T-helper 1 cell treated with Interleukin-12 subunit alpha and Interleukin-12 subunit beta and Interleukin-4 antibody, amounts not matched to agents 30 ng/mL and 1 ng/mL, for 36 hours (primary cell): ENCODE measurements at regions not wholly inside any gene's neighbourhood (a gene's known extent, or its start where the extent isn't known, plus 50 kb on each side); places are given as distances from the start of the nearest gene placed in this dataset.

ENCODE experiments used
- intact Hi-C: fragments of 100-400 bp; cut with micrococcal nuclease; formaldehyde crosslinking; loops from one replicate; pipeline ENCODE4 v1.15.1; 2024

DNA sequence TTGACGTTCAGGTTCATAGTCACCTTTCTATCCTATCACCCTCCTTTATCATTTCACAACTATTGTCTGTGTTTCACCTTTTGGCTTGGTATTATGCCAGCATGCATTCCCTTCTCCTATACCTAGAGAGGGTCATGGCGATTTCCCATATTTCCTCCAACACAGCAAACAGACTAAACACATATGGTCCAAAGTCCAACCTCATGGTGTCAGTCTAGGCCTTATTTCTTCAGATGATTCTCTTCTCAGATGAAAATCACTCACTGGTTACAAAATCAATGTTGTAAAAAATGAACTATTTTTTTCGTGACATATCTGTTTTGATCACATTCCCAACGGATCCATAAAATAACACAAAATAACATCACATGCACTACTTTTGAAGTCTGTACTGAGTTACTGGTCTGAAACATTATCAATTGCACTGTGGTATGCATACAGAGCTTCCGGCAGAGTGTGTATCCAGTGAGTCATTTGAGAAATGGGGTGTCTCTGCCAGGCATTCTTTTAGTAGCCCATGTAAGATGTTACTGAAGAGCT lies 204.8 kb upstream of the GALNT5 start:
- intact Hi-C loops: no loop called here

GRCh38 chr2:157053876-157054275 lies 203.6 kb upstream of the GALNT5 start:
- intact Hi-C loops: no loop called here

DNA sequence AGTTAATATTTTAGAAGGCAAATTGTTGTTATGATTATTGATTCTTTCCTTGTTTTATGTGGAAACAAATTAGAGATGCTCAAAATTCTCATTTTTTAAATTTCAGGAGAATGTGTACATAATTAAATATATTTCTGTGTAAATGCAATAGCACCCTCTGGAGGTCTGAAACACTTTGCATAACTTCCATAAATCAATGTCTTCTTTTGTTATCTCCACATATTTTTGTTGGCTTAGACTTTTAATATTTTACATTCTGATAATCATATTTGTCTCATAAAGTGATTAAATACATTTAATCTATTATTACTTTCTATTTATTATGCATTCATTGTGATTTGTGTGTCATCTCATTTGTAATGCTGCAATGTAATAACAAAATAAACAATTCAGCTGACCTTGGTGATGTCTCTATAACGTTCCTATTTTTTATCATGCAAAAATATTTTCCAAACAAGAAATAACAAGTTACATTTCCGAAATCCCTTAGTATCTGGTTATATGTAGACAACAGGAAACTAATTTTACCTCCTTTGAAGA lies 201.8 kb upstream of the GALNT5 start:
- intact Hi-C loops: loop anchor here (5.0 kb wide), 1 partner anchor 1678 kb away; no protein-coding TSS in a partner anchor

- intact Hi-C loops: loop anchor here (5.0 kb wide), 1 partner anchor 1679 kb away; no protein-coding TSS in a partner anchor
These were observed 201.3 kb upstream of the GALNT5 start for GRCh38 chr2:157056200-157056676.

GRCh38 chr2:157058161-157058560 lies 199.3 kb upstream of the GALNT5 start:
- intact Hi-C loops: loop anchor here (5.0 kb wide), 1 partner anchor 1681 kb away; no protein-coding TSS in a partner anchor

- intact Hi-C loops: loop anchor here (5.0 kb wide), 1 partner anchor 1682 kb away; no protein-coding TSS in a partner anchor
These were observed 198.5 kb upstream of the GALNT5 start for GRCh38 chr2:157059036-157059435.

- intact Hi-C loops: no loop called here
These were observed 195.7 kb upstream of the GALNT5 start for GRCh38 chr2:157061799-157062198.

GRCh38 chr2:157067562-157067961 lies 189.9 kb upstream of the GALNT5 start:
- intact Hi-C loops: no loop called here

DNA sequence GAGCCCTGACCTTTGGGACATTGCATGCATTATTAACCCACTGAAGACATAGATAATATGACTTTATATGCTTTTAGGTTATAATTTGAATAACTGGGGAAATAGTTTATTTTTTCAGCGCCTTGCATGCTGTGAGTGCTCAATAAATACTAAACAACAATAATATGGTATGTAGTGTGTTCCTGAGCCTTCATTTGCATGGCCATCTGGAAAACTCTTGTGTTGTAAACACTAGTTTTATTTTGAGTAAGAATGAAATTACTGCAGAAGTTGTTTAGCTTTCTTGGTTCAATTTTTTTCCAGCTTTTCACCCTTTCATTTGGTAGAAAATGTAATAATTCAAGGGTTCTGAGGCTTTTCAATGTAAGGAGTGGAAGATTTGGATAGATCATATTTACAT lies 189.3 kb upstream of the GALNT5 start:
- intact Hi-C loops: no loop called here

DNA sequence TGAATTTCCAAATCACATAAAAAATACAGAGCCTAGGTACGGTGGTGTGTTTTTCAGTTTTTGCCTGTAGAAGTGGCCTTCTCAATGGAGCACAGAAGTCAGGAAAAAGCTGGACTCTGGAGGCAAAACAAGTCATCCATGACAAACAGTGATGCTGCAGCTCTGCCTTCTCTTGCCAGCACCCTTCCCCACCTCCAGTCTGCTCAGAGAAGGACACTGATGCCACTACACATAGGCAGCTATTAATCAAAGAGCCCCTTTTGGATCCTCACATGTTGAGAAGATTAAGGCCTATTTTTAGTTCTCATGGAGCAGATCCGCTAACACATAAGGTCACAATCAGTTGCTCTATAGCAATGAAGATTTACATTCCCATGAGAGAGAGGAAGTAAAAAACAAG lies 181.6 kb upstream of the GALNT5 start:
- intact Hi-C loops: no loop called here

DNA sequence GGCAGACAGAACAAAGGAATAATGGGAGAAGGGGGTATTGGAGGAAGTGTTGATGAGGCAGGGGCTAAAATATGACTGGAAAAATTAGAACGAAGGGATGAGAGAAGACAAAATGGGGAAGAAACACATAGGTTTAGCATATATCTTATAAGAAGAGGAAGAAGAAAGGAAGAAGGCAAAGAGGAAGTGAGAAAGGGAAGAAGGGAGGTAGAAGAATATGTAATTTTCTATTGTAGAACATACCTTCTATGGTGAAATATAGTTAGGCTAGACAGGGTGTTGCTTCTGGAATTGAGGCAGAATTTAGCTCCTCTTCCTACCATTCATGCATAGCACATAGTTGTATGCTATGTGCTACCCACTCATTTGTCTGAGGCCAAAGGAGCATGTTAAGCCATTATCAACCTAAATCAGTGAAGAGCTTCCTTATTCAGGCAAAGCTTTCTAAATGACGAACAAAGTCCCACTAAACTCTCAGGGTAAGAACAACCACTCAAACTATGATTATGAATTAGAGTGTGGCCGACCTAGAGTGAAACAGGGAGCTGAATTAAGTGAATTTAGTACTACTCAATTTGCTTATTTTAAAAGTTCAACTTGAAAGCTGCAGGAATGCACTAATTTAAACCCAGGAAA lies 180.9 kb upstream of the GALNT5 start:
- intact Hi-C loops: no loop called here

- intact Hi-C loops: no loop called here
These were observed 179.7 kb upstream of the GALNT5 start for GRCh38 chr2:157077753-157078350.

DNA sequence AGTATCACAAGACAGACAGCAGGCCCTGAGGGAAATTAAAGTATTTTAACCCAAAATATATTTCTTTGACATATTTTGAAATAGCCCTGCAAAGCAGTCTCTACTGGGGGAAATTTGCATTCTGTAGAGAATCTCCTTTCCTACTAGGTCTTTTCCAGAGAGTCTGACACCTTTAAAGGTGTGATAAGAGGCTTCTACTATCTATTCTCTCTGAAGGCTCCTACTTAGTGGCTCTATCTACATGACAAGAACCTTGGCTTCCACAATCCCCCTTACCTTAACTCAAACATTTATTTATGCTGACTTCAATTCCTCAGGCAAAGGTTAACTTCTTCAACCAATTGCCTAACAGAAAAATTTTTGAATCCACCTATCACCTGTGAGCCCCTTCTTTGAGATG lies 174.6 kb upstream of the GALNT5 start:
- intact Hi-C loops: no loop called here

- intact Hi-C loops: no loop called here
These were observed 172.0 kb upstream of the GALNT5 start for GRCh38 chr2:157085522-157085921.

DNA sequence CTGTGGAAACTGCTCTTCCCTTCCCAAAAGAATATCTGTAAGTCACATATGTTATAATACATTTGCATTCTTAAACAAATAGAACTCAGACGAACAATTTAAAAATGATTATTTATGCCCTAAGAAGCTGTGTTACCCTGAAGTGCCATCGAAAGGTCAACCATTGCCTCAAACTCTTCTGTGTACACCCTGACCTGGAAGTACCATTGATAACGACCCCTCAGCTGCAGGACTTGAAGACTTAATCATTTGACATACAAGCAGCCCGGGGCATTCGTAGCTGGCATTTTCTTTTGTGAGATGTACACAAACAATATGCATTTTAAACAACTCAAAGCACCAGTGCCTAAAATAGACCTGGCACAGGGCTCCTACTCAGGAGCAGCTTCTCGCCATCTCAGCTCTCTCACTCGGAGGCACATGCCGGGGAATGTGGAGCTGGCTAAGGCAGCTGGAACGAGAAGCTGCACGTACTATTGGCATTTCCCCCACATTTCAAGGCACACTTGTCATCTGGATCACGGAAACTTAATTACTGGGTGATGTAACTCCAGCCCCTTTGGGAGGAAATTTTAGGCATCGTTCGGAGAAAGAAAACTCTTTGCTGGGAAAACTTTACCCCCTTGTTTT lies 170.0 kb upstream of the GALNT5 start:
- intact Hi-C loops: no loop called here

DNA sequence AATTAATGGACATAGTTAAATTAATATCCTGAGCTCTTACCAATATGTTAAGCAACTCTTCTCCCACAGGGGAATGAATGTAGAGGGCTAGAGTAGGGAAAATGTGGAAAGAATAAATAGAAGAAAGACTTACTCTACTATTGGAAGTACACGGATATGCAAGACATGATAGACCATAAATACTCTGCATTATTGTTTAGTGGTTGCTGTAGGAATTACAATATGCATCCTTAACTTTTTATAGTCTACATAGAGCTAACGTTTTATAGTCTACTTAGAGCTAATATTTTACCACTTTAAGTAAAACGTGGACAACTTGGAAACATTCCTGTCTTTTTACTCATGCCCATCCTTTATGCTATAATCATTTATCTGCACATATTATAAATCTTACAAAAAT lies 163.8 kb upstream of the GALNT5 start:
- intact Hi-C loops: no loop called here

GRCh38 chr2:157105372-157105771 lies 152.1 kb upstream of the GALNT5 start:
- intact Hi-C loops: no loop called here

GRCh38 chr2:157106950-157107349 lies 150.6 kb upstream of the GALNT5 start:
- intact Hi-C loops: no loop called here

DNA sequence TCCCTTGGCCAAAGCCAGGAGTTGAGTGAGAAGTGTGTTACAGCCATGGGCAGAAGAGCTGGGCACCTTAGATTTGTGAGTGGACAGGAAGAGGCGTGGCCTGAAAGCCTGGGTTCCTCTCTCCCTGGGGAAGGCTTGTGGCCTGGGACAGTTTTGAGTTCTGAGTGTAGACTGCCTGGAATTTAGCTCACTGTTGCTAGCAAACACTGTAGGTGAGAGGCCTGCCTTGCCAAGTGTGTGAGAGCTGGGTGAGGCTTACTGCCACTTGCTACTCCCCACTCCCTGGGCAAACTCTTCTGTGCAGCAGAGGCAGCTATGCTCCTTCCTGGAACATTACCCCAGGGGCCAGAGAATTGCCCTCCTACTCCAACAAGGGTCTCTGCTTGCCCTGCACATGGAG lies 150.0 kb upstream of the GALNT5 start:
- intact Hi-C loops: no loop called here

DNA sequence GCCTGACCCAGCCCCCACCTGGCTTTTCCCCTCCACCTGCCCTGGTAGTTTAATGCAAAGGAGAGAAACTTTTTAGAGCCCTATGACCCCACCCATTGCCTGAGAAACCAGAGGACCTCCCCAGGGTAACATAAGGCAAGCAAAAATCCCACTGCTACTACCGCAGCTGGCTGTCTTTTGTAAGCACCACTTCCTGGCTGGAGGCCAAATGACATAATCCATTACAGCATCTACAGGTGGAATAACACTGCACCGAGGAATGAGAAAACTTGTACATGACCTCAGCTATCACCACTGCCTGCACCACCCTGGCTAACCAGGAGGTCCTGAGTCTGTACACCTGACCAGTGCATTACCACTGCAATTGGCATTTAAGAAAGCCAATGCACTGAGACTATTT lies 149.6 kb upstream of the GALNT5 start:
- intact Hi-C loops: no loop called here

DNA sequence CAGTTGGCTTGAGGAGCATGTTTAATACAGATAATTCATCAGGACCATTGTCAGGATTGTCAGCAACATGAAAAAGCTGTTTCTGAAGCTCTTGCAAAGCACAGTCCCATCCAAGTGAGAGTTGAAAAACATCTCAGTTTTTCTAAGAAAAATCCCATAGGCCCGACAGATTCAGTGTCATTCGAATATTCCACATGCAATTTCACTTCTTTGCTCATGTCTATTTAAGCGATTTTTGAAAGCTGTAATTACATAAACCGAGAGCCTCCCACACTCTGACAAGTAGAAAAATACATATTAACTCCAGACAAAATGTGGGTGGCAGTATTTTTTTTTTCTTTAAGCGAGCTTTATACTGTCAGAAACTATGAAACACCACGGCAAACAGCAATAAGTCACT lies 134.7 kb upstream of the GALNT5 start:
- intact Hi-C loops: no loop called here

DNA sequence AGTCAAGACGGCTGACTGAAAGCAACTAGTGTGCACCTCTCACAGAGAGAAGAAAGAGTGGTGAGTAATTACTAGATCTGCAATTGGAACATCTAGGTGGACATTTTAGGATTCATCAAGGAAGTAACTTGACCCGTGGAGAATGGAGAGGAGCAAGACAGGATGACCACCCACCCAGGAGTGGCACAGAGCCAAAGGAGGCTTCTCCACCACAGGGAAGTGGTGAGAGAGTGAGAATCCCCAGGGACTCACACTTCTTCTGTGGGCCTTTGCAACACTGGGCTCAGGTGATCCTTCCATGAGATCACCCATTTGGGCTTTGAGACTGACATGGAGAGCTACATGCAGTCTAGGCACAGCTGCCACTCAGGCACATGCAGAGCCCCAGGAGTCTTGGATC lies 132.8 kb upstream of the GALNT5 start:
- intact Hi-C loops: no loop called here
